H1 (cell line): ENCODE measurements at regions not wholly inside any gene's neighbourhood (a gene's known extent, or its start where the extent isn't known, plus 50 kb on each side); places are given as distances from the start of the nearest gene placed in this dataset.

Experiments used
- FOSL1 ChIP-seq: IDR thresholded peaks from 2 replicates; pipeline ENCODE4 v1.6.1; 2011; ENCODE audit warnings: mild to moderate bottlenecking, low read depth, low read length, moderate library complexity; ENCODE audit not compliant: insufficient read depth
- RNF2 ChIP-seq: fragments of 200-900, 300-1000 bp; sonication (generic); IDR thresholded peaks from 2 replicates; pipeline ENCODE4 v1.7.1; 2016; ENCODE audit warnings: borderline replicate concordance, low read depth, mild to moderate bottlenecking, antibody characterized with exemption, low read length; ENCODE audit not compliant: poor library complexity, severe bottlenecking; ENCODE audit errors: missing control alignments

DNA sequence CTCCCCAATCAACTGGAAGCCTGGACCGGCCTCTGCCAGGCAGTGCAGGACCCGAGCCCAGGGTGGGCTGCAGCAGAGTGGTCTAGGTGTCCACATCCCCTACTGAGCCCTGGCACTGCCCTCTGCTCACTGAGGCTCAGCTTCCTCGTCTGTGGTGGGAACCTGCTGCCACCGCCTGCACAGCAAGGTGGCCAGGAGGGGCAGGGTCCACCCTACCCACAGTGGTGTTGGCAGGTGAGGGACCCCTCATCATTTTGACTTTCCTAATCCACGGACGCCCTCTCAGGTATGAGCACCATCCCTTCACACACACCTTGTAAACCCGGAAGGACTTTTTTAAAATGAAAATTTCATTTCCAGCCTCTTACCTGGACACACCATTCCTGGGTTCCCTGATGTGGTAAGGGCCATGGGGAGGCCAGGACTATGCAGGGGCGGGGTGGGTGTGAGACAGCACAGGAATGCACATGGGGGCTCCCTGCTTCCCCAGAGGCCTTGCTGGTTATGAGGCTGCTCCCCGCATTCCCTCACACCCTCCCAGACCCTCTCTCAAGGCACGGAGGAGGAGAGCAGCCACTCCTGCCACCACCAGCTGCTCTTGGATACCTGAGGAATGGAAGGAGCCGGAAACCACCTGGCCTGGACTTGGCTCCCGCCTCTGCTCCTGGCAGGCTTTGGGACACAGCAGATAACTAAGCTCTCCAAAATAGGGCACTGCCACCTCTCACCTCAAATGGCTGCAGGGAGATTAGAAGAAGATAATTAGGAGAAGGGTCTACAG is 185.9 kb upstream of the TPM1 start (continued):
- TF ChIP-seq RNF2 = no peak
- TF ChIP-seq FOSL1 = no peak
